Left hindlimb (tissue), 1 donor: ENCODE measurements at regions not wholly inside any gene's neighbourhood (a gene's known extent, or its start where the extent isn't known, plus 50 kb on each side); places are given as distances from the start of the nearest gene placed in this dataset.

ENCODE experiments used
- DNase-seq: peaks from one replicate; pipeline ENCODE4 v3.0.0-alpha.2; 2018

GRCh38 chr4:165678236-165678935 is 194.7 kb upstream of the TLL1 start:
- no peak for DNase-seq

DNA sequence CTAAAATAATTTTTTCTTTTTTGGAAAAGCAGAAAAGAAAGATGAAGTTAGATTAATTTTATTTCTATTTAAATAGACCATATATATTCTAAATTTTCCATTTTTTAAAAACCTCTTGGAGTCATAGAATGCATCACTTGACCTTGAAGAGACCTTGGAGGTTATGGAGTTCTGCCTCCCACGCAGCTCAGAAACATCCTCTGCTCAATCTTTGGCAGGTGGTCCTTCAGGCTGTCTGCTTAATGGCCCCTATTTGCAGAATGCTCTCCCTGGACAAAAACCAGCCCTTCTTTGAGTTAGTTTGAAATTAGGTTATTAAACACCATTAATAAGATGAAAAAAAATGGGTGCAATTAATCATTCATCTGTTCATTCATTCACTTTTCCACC is 194.1 kb upstream of the TLL1 start:
- DNase-seq = no peak

GRCh38 chr4:165680821-165681220 is 192.2 kb upstream of the TLL1 start:
- DNase-seq = no peak

GRCh38 chr4:165682611-165683010 is 190.4 kb upstream of the TLL1 start:
- no peak for DNase-seq

GRCh38 chr4:165684177-165684805 is 188.7 kb upstream of the TLL1 start:
- no peak for DNase-seq

GRCh38 chr4:165686756-165687155 is 186.3 kb upstream of the TLL1 start:
- DNase-seq = no peak

- no peak for DNase-seq
These were observed 183.9 kb upstream of the TLL1 start for GRCh38 chr4:165689159-165689558.

GRCh38 chr4:165692082-165692481 is 181.0 kb upstream of the TLL1 start:
- no peak for DNase-seq

DNA sequence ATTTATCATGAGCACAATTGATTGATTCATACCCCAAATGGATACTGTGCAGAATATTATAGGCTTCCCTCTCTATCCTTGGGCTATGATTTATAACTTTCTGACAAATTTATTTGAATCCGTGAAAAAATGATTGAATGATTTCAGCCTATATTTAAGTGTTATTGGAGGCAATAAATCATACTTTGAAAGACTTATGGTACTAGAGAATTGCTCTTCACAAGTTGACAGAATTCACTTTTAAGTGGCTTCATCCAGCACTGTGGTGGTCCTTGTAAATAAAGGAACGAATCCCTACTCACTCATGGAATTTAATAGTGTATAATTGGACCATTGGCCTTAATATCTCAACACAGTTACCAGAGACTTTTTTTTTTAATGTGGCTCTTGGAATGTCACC is 174.8 kb upstream of the TLL1 start:
- DNase-seq = no peak

- DNase-seq = peak; percentile 35
These were observed 174.0 kb upstream of the TLL1 start for GRCh38 chr4:165699055-165699454.

- DNase-seq = no peak
These were observed 172.2 kb upstream of the TLL1 start for GRCh38 chr4:165700855-165701254.

DNA sequence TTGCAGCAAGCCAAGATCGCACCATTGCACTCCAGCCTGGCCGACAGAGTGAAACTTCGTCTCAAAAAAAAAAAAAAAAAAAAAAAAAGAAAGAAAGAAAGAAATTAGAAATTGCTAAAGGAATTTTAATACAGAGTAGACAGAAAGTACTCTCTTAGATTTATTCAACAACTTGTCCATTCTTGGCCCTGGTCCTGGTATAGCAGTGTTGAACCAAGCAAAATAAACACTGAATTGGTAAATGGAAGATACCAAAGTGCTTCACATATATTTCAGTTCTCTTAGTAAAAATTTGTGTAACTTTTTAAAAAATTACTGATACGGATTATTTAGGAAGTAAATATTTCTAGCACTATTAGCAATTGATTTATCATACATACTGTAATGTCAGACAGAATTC is 165.9 kb upstream of the TLL1 start:
- no peak for DNase-seq

DNA sequence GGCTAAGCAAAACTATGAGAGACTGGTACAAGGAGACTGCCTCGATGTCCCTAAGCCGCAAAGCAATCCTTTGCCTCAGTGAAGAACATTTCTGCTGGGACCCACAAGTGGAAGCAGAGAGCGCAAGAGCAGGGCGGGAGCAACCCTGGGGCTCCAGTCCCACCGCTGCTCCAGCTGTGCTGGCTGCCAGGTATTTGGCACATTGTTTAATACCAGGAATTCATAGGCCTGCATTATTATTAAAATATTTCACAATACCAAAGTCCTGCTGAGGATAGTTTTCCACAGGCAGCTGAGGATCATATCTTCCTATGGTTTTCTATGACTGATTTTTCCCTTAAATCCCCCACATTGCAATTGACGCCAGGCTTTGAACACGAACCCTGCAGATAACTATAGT is 163.5 kb upstream of the TLL1 start:
- DNase-seq = peak; percentile 36

DNA sequence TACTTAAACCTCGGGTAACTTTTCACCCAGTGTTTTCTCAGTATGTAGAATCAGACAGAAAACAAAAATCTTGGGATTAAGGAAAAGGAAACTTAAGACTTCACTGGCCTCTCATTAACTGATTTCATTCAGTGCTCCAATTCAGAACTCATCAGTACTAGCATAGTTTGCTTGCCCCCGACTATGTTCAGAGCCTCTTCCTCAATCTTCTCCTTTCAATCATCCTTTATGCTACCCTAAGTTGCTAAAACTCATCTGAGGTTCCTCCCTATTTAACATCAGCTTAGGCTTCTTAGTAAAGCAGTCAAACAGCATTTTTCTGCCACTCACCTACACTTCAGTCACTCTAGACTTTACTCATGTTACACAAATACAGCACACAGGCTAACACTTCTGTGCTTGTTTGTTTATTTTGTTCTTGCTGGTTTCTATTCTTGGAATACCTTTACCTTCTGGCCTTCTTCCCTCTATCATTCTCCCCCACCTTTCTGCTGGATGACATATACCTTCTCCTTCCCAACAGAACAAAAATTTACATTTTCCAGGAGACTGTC is 163.0 kb upstream of the TLL1 start:
- DNase-seq = no peak

- no peak for DNase-seq
These were observed 161.6 kb upstream of the TLL1 start for GRCh38 chr4:165711436-165711835.

DNA sequence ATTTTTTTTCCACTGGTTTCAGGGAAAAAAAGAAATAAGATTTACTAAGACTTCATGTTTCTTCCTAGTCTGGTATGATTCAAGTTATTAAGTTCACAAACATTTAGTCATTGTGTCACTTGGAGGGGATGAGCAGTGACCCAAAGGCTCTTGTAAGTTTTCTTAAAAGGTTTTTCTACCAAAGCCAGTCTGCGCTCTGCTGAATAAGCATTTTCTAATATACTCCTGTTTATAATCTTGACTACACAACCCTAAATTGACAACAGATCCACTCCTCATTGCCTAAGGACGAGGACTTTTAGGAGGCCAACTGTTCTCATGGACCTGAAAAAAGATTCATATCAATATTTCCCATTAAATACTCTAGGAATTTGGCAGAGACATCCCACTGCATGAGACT is 161.1 kb upstream of the TLL1 start:
- no peak for DNase-seq

DNA sequence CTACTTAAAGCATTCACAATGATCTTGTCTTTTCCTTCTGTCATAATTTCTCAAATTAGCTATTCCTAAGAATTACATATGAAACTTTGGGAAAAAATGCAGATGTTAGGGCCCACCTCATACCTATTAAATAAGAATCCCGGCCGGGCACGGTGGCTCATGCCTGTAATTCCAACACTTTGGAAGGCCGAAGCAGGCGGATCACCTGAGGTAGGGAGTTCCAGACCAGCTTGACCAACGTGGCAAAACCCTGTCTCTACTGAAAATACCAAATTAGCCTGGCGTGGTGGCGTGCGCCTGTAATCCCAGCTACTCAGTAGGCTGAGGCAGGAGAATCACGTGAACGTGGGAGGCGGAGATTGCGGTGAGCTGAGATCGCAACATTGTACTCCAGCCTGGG is 158.4 kb upstream of the TLL1 start:
- no peak for DNase-seq

GRCh38 chr4:165715211-165715610 is 157.8 kb upstream of the TLL1 start:
- DNase-seq = no peak

GRCh38 chr4:165715989-165716388 is 157.0 kb upstream of the TLL1 start:
- no peak for DNase-seq

DNA sequence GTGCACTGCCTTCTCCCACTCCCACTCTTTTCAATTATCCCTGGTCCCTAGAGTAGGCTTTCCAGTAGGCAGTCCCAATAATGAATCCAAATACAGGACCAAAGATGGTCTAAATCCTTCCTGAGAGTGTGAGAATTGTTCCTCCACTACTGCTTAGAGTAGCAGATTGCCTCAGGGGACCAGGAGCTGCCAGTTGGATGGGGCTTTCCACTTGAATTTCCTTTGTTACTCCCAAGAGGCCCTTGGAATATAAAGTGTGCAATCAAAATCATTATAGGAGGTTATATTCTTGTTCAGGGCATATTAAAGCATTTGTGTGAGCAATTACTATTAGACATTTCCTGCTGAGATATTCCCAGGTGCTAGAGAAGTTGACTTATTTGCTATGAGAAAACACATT is 156.6 kb upstream of the TLL1 start:
- DNase-seq = peak; percentile 55

DNA sequence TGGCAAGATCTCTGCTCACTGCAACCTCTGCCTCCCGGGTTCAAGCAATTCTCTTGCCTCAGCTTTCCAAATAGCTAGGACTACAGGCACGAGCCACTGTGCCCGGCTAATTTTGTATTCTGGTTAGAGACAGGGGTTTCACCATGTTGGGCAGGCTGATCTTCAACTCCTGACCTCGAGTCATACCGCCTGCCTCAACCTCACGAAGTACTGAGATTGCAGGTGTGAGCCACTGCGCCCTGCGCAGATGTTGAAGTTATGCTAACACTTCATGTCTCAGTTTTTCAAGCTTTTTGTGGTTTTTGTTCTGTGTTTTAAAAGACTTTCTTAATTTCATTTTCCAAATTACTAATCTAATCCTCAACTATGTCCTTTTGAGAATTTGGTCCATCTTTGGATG is 154.4 kb upstream of the TLL1 start:
- DNase-seq = no peak

GRCh38 chr4:165720411-165721082 is 152.5 kb upstream of the TLL1 start:
- DNase-seq = no peak

GRCh38 chr4:165721815-165722214 is 151.2 kb upstream of the TLL1 start:
- no peak for DNase-seq
